ENCODE measurements at regions not wholly inside any gene's neighbourhood (a gene's known extent, or its start where the extent isn't known, plus 50 kb on each side); places are given as distances from the start of the nearest gene placed in this dataset.

- TF ChIP-seq PRDM15 (CRISPR knock-in tag; IDR thresholded peaks at IDR 0.05), result no peak
- no peak for TF ChIP-seq ZNF281 (CRISPR knock-in tag; IDR thresholded peaks at IDR 0.05)
- TF ChIP-seq GTF2I (CRISPR knock-in tag; conservative IDR thresholded peaks at IDR 0.05), result no peak
- no peak for TF ChIP-seq ZNF423 (CRISPR knock-in tag; IDR thresholded peaks at IDR 0.05)
- no peak for TF ChIP-seq JAZF1 (CRISPR knock-in tag; IDR thresholded peaks at IDR 0.05)
- no peak for TF ChIP-seq E2F4 (CRISPR knock-in tag; IDR thresholded peaks at IDR 0.05; ENCODE audit: borderline replicate concordance, low read depth)
- no peak for TF ChIP-seq ATF1 (CRISPR knock-in tag; IDR thresholded peaks at IDR 0.05)
- no peak for TF ChIP-seq ZNF263 (CRISPR knock-in tag; IDR thresholded peaks at IDR 0.05; ENCODE audit: low read depth)
- no peak for TF ChIP-seq ATF3 (CRISPR knock-in tag; conservative IDR thresholded peaks at IDR 0.05)
Measured at GRCh38 chr6:12654107-12654506, 62.5 kb upstream of the PHACTR1 start (continued).

GRCh38 chr6:12654514-12654913 lies 62.1 kb upstream of the PHACTR1 start:
- DNase-seq (ENCODE audit: low spot score) (no peak), ATAC-seq (no peak)
- Mint-ChIP-seq H3K27me3 (ENCODE audit: low read depth) (peaks cover 81% of the 10 kb centered on the region), H3K27ac (no peak overlapping the region), H3K9me3 (no peaks in the 10 kb centered on the region), H3K4me1 (peaks cover 6% of the 10 kb centered on the region; the same call in 1 of the 2 replicates), H3K4me3 (no peak overlapping the region), H3K36me3 (no peaks in the 10 kb centered on the region)
- CTCF ChIA-PET, result no interaction called here
- POLR2A ChIA-PET, result interaction anchor here (0.6 kb wide), 1 partner anchor 506 kb away, joined by 4 read pairs; no protein-coding TSS in a partner anchor
- TF ChIP-seq EMX1 (CRISPR knock-in tag; IDR thresholded peaks at IDR 0.05) (no peak), ESRRA (CRISPR knock-in tag; IDR thresholded peaks at IDR 0.05; ENCODE audit: borderline replicate concordance) (no peak), RORB (CRISPR knock-in tag; IDR thresholded peaks at IDR 0.05) (no peak), MLX (CRISPR knock-in tag; IDR thresholded peaks at IDR 0.05) (no peak), HMGXB4 (CRISPR knock-in tag; IDR thresholded peaks at IDR 0.05) (no peak), MAX (CRISPR knock-in tag; IDR thresholded peaks at IDR 0.05) (no peak), NR1H2 (CRISPR knock-in tag; IDR thresholded peaks at IDR 0.05) (no peak), ATF6 (CRISPR knock-in tag; IDR thresholded peaks at IDR 0.05) (no peak), TEAD1 (CRISPR knock-in tag; IDR thresholded peaks at IDR 0.05) (no peak), JAZF1 (CRISPR knock-in tag; IDR thresholded peaks at IDR 0.05) (no peak), NFATC4 (CRISPR knock-in tag; IDR thresholded peaks at IDR 0.05) (no peak), AR (CRISPR knock-in tag; IDR thresholded peaks at IDR 0.05) (no peak), TP53 (CRISPR knock-in tag; IDR thresholded peaks at IDR 0.05) (no peak)
